HG03457 (cell line): ENCODE measurements at regions not wholly inside any gene's neighbourhood (a gene's known extent, or its start where the extent isn't known, plus 50 kb on each side); places are given as distances from the start of the nearest gene placed in this dataset.

Experiments
- ATAC-seq: cut with Tn5 transposase; IDR thresholded peaks from one replicate; pipeline ENCODE4 v1.9.1; 2021; ENCODE audit warnings: moderate number of reproducible peaks; ENCODE audit not compliant: unreplicated experiment

- ATAC-seq: no peak
These were observed 640.2 kb downstream of the SATB2 start for GRCh38 chr2:198817536-198817935.

GRCh38 chr2:198815626-198816025, 642.1 kb downstream of the SATB2 start:
- no peak for ATAC-seq

- no peak for ATAC-seq
These were observed 646.5 kb downstream of the SATB2 start for GRCh38 chr2:198811198-198811597.

GRCh38 chr2:198809976-198810375, 647.8 kb downstream of the SATB2 start:
- ATAC-seq: no peak

GRCh38 chr2:198807131-198807530, 650.6 kb downstream of the SATB2 start:
- ATAC-seq: no peak

GRCh38 chr2:198795419-198795818, 662.3 kb downstream of the SATB2 start:
- ATAC-seq: no peak

- no peak for ATAC-seq
These were observed 666.1 kb downstream of the SATB2 start for GRCh38 chr2:198791623-198792022.

- no peak for ATAC-seq
These were observed 669.1 kb downstream of the SATB2 start for GRCh38 chr2:198788676-198789075.

GRCh38 chr2:198782734-198783133, 675.0 kb downstream of the SATB2 start:
- no peak for ATAC-seq

GRCh38 chr2:198776616-198777406, 680.9 kb downstream of the SATB2 start:
- no peak for ATAC-seq

- no peak for ATAC-seq
These were observed 682.0 kb downstream of the SATB2 start for GRCh38 chr2:198775737-198776136.

GRCh38 chr2:198774576-198774975, 683.2 kb downstream of the SATB2 start:
- ATAC-seq: no peak

GRCh38 chr2:198767694-198768093, 690.0 kb downstream of the SATB2 start:
- ATAC-seq: no peak

GRCh38 chr2:198763793-198764192, 693.9 kb downstream of the SATB2 start:
- no peak for ATAC-seq

- no peak for ATAC-seq
These were observed 695.3 kb downstream of the SATB2 start for GRCh38 chr2:198762441-198762840.

- no peak for ATAC-seq
These were observed 700.7 kb downstream of the SATB2 start for GRCh38 chr2:198757069-198757468.

- no peak for ATAC-seq
These were observed 701.6 kb downstream of the SATB2 start for GRCh38 chr2:198756166-198756565.

- no peak for ATAC-seq
These were observed 704.6 kb downstream of the SATB2 start for GRCh38 chr2:198753101-198753500.

GRCh38 chr2:198749364-198749763, 708.4 kb downstream of the SATB2 start:
- no peak for ATAC-seq

GRCh38 chr2:198731842-198732399, 725.8 kb downstream of the SATB2 start:
- ATAC-seq: no peak

- no peak for ATAC-seq
These were observed 737.5 kb downstream of the SATB2 start for GRCh38 chr2:198720266-198720665.

GRCh38 chr2:198717451-198717850, 740.3 kb downstream of the SATB2 start:
- no peak for ATAC-seq
